HUES48 (cell line): ENCODE measurements at regions not wholly inside any gene's neighbourhood (a gene's known extent, or its start where the extent isn't known, plus 50 kb on each side); places are given as distances from the start of the nearest gene placed in this dataset.

ENCODE experiments used
- H3K27ac ChIP-seq: one replicate; pipeline ENCODE4 v1.7.0; 2013; ENCODE audit warnings: low read depth, low read length, inconsistent platforms
- H3K27me3 ChIP-seq: 2 replicates; pipeline ENCODE4 v1.6.1; 2013; ENCODE audit warnings: mild to moderate bottlenecking, low read length; ENCODE audit not compliant: control insufficient read depth, insufficient read depth
- H3K36me3 ChIP-seq: 2 replicates; pipeline ENCODE4 v1.6.1; 2013; ENCODE audit warnings: low read length; ENCODE audit not compliant: control insufficient read depth, insufficient read depth
- H3K4me1 ChIP-seq: 2 replicates; pipeline ENCODE4 v1.6.1; 2013; ENCODE audit warnings: mild to moderate bottlenecking, low read length; ENCODE audit not compliant: control insufficient read depth, insufficient read depth
- H3K4me3 ChIP-seq: 2 replicates; pipeline ENCODE4 v1.5.1; 2013; ENCODE audit warnings: mild to moderate bottlenecking, low read depth, low read length
- H3K9ac ChIP-seq: 2 replicates; pipeline ENCODE4 v1.6.1; 2013; ENCODE audit warnings: mild to moderate bottlenecking, low read depth, low read length, moderate library complexity
- H3K9me3 ChIP-seq: 2 replicates; pipeline ENCODE4 v1.6.1; 2013; ENCODE audit warnings: low read length; ENCODE audit not compliant: control insufficient read depth, insufficient read depth

- no peaks in the 10 kb centered on the region for H3K36me3 ChIP-seq
- peaks cover 16% of the 10 kb centered on the region for H3K4me1 ChIP-seq
- H3K9me3 ChIP-seq: no peaks in the 10 kb centered on the region
- no peak overlapping the region for H3K9ac ChIP-seq
- no peaks in the 10 kb centered on the region for H3K27me3 ChIP-seq
- no peak overlapping the region for H3K4me3 ChIP-seq
- no peak overlapping the region for H3K27ac ChIP-seq
These were observed 92.2 kb upstream of the SLC8A1 start for GRCh38 chr2:40544072-40544471.

GRCh38 chr2:40545645-40546044 is 93.8 kb upstream of the SLC8A1 start:
- no peak overlapping the region for H3K27ac ChIP-seq
- no peak overlapping the region for H3K9ac ChIP-seq
- no peaks in the 10 kb centered on the region for H3K27me3 ChIP-seq
- no peak overlapping the region for H3K4me3 ChIP-seq
- H3K9me3 ChIP-seq: no peaks in the 10 kb centered on the region
- no peaks in the 10 kb centered on the region for H3K36me3 ChIP-seq
- peaks cover 16% of the 10 kb centered on the region for H3K4me1 ChIP-seq

- H3K4me3 ChIP-seq: no peak overlapping the region
- H3K4me1 ChIP-seq: peaks cover 16% of the 10 kb centered on the region
- no peak overlapping the region for H3K9ac ChIP-seq
- no peaks in the 10 kb centered on the region for H3K27me3 ChIP-seq
- H3K9me3 ChIP-seq: no peaks in the 10 kb centered on the region
- no peaks in the 10 kb centered on the region for H3K36me3 ChIP-seq
- no peak overlapping the region for H3K27ac ChIP-seq
These were observed 94.7 kb upstream of the SLC8A1 start for GRCh38 chr2:40546439-40547191.

- Histone ChIP-seq H3K4me3 (no peak overlapping the region), H3K27ac (no peak overlapping the region), H3K9ac (no peak overlapping the region), H3K4me1 (peaks cover 13% of the 10 kb centered on the region), H3K9me3 (no peaks in the 10 kb centered on the region), H3K27me3 (no peaks in the 10 kb centered on the region), H3K36me3 (no peaks in the 10 kb centered on the region)
These were observed 96.6 kb upstream of the SLC8A1 start for GRCh38 chr2:40548521-40548920.

GRCh38 chr2:40550085-40550484 is 98.2 kb upstream of the SLC8A1 start:
- H3K36me3 ChIP-seq: no peaks in the 10 kb centered on the region
- H3K9ac ChIP-seq: no peak overlapping the region
- no peaks in the 10 kb centered on the region for H3K9me3 ChIP-seq
- no peaks in the 10 kb centered on the region for H3K27me3 ChIP-seq
- H3K4me3 ChIP-seq: no peak overlapping the region
- H3K27ac ChIP-seq: no peak overlapping the region
- H3K4me1 ChIP-seq: no peaks in the 10 kb centered on the region

GRCh38 chr2:40551081-40551480 is 99.2 kb upstream of the SLC8A1 start:
- Histone ChIP-seq H3K36me3 (no peaks in the 10 kb centered on the region), H3K4me3 (no peak overlapping the region), H3K4me1 (no peaks in the 10 kb centered on the region), H3K9ac (no peak overlapping the region), H3K27me3 (no peaks in the 10 kb centered on the region), H3K9me3 (no peaks in the 10 kb centered on the region), H3K27ac (no peak overlapping the region)

- H3K27ac ChIP-seq: no peak overlapping the region
- no peaks in the 10 kb centered on the region for H3K27me3 ChIP-seq
- H3K9me3 ChIP-seq: no peaks in the 10 kb centered on the region
- H3K36me3 ChIP-seq: no peaks in the 10 kb centered on the region
- H3K9ac ChIP-seq: no peak overlapping the region
- no peaks in the 10 kb centered on the region for H3K4me1 ChIP-seq
- H3K4me3 ChIP-seq: no peak overlapping the region
These were observed 102.9 kb upstream of the SLC8A1 start for GRCh38 chr2:40554665-40555294.

- Histone ChIP-seq H3K9ac (no peak overlapping the region), H3K27me3 (no peaks in the 10 kb centered on the region), H3K9me3 (no peaks in the 10 kb centered on the region), H3K4me1 (no peaks in the 10 kb centered on the region), H3K27ac (no peak overlapping the region), H3K36me3 (no peaks in the 10 kb centered on the region), H3K4me3 (no peak overlapping the region)
These were observed 104.4 kb upstream of the SLC8A1 start for GRCh38 chr2:40556293-40556692.

GRCh38 chr2:40556739-40557138 is 104.8 kb upstream of the SLC8A1 start:
- no peaks in the 10 kb centered on the region for H3K4me1 ChIP-seq
- H3K4me3 ChIP-seq: no peak overlapping the region
- no peak overlapping the region for H3K9ac ChIP-seq
- H3K9me3 ChIP-seq: no peaks in the 10 kb centered on the region
- H3K27ac ChIP-seq: no peak overlapping the region
- no peaks in the 10 kb centered on the region for H3K27me3 ChIP-seq
- no peaks in the 10 kb centered on the region for H3K36me3 ChIP-seq

- Histone ChIP-seq H3K27ac (no peak overlapping the region), H3K9me3 (no peaks in the 10 kb centered on the region), H3K4me3 (no peak overlapping the region), H3K9ac (no peak overlapping the region), H3K4me1 (no peaks in the 10 kb centered on the region), H3K27me3 (no peaks in the 10 kb centered on the region), H3K36me3 (no peaks in the 10 kb centered on the region)
These were observed 106.9 kb upstream of the SLC8A1 start for GRCh38 chr2:40558761-40559160.

GRCh38 chr2:40559175-40559574 is 107.3 kb upstream of the SLC8A1 start:
- Histone ChIP-seq H3K4me3 (no peak overlapping the region), H3K27me3 (no peaks in the 10 kb centered on the region), H3K36me3 (no peaks in the 10 kb centered on the region), H3K9ac (no peak overlapping the region), H3K27ac (no peak overlapping the region), H3K9me3 (no peaks in the 10 kb centered on the region), H3K4me1 (no peaks in the 10 kb centered on the region)
